HT-29 (cell line): ENCODE measurements at regions not wholly inside any gene's neighbourhood (a gene's known extent, or its start where the extent isn't known, plus 50 kb on each side); places are given as distances from the start of the nearest gene placed in this dataset.

Experiments used
- DNase-seq: peaks from one replicate; pipeline ENCODE4 v3.0.0-alpha.2; 2015; ENCODE audit warnings: low spot score

DNA sequence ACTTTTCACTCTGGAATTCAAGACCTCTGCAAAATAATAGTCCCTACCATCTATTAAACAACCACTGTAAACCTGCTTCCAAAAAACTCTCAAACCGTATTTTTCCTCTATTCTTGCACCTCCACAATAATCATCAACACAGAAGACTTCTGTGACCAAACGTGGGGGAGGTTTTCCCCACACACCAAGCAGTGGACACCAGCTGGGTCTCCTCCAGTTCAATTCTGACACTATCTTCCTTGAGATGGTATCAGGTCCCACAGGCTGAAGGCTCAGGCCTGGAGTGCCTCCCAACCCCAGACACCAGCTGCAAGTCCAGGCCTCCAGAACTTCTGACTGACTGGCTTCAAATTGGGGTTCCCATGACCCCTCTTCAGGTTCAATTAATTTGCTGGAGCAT, 89.6 kb upstream of the RAP2B start:
- DNase-seq, result no peak

DNA sequence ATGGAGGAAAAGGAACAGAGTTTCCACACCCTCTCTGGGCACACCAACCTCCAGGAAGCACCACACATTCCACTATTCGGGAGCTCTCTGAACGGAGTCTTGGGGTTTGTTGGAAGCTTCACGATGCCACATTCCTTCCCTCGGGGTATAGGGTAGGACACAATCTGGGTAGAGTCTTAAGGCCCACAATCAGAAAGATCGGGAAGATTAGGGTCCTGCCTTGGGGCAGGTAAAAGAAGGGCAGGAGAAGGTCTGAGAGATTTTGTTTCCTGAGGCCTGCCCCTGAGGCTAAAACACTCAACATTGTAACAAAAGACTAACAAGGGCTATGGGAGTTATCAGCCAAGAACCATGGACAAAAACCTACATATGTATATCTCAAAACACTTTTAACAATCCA, 89.2 kb upstream of the RAP2B start:
- no peak for DNase-seq

DNA sequence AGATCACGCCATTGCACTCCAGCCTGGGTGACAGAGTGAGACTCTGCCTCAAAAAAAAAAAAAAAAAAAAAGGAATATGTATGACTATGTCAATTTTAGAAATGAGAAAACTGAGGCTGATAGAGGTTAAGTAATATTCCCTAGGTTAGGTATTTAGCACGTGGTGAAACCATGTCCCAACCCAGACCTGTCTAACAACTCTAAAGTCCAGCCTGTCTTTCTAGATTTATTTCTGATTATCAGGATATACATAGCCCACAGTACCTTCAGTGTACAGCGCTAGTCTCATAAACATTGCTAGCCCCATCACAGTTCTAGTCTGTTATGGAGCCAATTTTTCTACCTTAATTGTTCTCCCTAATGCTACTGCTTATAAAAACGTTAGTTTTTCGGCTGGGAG, 88.4 kb upstream of the RAP2B start:
- peak; percentile 24 for DNase-seq

DNA sequence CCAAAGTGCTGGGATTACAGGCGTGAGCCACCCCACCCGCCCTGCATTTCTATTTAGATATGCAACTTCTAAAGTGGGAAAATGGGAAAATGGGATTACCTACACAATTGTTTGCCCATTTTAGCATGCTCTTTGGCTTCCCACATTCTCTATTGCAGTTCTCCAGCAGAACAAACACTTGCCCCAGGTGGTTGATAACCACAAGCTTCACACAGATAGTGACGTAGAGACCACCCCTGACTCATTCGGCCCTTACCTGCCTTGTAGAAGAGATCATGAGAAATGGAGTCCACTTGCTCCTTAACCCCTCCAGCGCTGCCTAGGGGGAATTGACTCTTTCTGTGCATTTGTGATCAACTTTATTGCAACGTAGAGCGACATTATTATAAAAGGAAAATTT, 83.2 kb upstream of the RAP2B start:
- no peak for DNase-seq

DNA sequence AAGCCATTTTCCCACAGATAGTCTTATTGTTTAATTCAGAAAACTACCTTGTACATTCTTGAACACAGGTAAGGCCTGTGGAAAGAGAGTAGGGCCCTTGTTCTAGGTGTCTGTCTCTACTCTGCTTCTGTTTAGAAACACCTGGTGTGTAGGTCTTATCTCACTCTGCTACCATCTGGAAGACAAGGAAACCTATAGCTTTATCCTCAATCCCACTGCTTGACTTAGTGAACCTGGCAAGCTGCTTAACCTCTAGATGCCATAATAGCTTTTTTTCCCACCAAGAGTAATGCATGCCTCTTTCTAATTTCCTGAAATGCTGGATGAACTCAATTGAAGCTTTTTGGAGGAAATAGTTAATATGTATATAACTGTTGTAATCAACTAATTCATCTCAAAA, 82.6 kb upstream of the RAP2B start:
- no peak for DNase-seq

DNA sequence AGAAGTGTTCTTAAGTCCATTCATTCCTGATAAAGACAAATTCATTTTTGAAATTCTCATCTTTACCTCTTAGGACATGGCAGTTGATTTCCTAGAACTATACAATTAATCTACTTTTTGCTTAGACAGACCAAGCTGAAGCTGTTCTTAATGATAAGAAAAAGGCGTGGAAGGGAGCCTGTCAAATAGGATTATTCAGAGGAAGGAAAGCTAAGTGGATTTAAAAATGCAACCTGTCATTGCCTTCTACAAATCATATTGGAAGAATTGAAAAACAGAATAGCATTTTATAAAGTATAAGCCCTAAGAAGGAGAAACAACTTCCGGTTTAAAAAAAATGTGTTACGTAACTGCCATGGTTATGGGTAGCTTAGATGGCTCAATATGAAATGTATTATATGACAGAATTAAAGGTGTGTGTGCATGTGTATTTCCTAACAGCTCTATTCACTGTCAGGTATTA, 81.2 kb upstream of the RAP2B start:
- DNase-seq, result no peak

DNA sequence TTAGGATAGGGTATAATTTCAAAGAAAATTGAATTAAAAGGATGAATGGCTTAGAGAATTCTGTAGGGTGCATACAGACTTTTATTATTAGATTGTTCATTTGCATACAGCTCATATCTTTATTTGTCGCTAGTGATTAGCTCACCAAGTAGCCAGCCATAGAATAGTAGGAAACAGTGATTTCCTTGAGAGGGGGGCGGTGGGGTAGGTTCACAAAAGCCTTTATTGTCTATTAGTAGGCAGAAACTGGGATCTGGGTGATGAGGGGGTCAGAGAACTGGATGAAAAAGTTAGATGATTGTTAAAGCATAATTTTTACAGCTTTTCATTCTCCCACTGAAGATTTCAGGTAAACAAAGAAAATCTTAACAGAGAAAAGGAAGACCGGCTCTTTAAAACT, 77.6 kb upstream of the RAP2B start:
- DNase-seq, result no peak

DNA sequence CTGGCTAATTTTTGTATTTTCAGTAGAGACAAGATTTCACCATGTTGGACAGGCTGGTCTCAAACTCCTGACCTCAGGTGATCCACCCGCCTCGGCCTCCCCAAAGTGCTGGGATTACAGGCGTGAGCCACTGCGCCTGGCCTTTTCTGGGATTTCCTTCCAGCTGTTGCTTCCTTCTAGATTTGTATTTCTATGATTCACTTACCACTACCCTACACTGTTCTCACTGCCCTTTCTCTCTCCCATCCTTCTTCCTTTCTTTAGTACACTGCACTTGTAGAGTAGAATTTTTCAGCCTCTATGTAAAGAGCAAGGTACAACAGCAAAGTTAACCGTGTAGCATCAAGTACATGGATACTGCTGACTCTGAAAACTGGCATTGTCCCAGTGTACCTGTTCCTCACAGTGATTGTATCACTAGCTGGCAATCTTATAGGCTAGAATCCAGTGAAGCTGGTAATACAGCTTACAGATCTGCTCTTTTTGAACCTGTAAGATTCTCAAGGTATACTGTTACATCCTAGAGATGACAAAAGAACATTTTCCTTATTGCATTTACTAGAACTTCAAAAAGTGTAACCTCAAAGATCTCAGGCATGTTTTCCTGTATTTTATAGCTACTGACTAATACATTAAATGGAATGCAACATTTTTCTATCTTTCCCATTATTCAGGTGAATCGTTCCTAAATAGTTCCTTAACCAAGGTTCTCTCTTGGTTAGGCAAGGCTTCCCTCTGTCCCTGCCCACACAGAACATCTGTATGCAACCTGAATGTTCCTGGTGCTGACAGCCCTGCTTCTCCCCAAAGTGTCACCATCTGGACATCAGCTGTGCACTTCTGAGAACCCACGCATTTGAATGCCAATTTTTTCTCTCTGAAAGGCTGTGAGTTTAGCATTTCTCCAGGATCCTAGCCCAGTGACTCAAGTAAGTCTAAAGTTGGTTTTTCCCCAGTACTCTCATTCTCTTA, 74.1 kb upstream of the RAP2B start:
- DNase-seq, result no peak

DNA sequence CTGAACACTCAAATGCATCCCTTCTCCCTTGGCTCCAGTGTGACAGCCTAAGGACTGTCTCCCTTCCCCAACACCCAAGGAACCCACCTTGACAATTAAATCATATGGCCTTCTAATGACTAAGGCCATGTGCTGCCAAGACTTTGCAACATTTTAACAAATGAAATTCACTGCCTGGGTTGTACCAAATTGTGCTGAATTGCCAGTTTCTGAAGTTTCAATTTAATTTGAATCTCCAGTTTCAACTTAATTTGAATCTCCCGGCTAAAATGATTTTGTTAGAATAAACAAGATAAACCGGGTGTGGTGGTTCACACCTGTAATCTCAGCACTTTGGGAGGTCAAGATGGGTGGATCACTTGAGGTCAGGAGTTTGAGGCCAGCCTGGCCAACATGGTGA, 72.4 kb upstream of the RAP2B start:
- no peak for DNase-seq

DNA sequence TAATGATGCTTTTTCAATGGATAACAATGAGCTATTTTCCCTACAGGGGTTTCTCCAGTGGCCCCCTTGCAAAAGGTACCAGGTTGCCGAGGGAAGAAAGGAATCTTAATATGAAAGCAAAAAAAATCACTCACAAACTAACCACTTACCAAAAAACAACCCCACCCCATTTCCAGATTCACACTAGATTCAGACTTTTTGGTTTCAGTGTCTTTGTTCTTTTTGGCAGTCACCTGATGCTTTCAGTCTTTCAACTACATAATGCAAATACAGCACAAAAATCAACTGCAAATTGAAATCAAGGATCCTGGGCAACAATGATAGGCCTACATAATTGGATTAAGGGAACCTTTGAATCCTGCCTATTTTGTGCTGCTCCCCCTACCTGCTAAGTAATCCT, 71.1 kb upstream of the RAP2B start:
- DNase-seq, result no peak

DNA sequence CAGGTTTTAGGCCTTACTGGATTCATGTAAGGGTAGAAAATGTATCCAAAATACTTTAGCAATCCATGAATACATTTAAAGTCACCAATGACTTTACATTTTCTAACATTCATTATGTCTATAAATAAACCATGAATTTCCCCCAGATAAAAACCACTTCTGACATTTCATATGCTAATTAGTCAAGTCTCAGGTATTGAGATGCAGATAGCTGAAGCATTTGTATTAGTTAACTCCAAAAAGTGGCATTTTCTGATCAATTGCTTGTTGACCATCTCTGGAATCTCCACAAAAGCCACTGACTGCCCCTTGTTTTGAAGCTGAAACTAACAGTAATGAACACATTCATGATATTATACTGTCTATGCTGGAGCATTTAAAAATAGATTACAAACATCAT, 68.4 kb upstream of the RAP2B start:
- DNase-seq, result no peak

DNA sequence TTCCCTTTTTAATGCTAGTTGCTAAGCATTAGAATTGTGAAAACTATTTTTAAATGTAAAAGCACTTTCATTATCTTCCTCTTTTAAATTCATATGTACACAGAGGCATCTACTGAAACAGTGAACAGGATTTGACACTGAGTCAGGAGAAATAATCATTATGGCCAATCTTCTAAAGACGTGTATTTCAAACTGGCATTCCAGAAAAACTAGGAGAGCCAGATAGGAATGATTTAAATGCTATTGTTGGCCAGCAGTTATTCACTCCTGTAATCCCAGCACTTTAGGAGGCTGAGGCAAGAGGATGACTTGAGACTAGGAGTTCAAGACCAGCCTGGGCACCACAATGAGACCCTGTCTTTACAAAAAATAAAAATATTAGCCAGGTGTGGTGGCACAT, 67.6 kb upstream of the RAP2B start:
- no peak for DNase-seq

DNA sequence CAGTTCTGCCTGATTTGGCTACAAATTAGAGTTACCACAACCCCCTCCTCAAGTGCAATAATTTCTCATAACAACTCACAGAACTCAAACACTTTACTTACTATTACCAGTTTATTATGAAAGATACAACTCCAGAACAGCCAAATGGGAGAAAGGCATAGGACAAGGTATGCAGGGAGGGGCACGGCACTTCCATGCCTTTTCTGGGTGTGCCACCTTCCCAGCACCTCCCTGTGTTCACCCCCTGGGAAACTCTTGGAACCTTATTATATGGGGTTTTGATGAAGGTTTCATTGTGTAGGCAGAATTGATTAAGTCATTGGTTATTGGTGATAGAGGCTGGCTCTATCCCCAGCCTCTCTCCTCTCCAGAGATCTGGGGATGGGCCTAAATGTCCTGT, 66.6 kb upstream of the RAP2B start:
- peak; percentile 16 for DNase-seq

DNA sequence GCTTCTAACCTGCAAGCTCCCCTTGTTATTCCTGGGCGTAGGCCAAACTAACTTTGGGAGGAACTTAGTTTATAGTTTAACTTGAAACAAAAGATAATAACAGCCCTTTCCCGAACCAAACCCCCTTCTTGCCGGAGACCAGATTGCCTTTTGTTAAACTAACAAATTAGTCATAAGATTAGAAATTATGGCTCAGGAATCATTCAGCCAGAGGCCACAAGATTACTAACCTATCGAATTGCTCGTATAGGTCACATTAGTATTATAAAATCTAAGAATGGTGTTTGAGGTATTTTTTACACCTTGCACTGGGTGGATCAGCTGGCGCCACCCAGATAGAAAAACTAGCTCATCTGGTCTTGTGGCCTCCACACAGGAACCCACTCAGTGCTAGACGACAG, 65.3 kb upstream of the RAP2B start:
- DNase-seq, result peak; percentile 90

DNA sequence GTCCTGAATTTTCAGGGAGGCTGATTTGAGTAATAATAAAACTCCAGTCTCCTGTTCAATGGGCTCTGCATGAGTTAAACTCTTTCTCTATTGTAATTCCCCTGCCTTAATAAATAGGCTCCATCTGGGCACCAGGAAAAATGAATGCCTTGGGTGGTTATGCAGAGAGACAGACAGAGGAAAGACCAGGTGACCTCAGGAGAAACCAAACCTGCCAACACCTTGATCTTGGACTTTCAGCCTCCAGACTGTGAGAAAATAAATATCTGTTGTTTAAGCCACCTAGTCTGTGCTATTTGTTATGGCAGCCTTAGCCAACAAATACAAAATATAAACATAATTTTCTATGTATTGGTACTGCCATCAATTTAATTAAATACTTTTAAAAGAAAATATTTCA, 64.8 kb upstream of the RAP2B start:
- no peak for DNase-seq

DNA sequence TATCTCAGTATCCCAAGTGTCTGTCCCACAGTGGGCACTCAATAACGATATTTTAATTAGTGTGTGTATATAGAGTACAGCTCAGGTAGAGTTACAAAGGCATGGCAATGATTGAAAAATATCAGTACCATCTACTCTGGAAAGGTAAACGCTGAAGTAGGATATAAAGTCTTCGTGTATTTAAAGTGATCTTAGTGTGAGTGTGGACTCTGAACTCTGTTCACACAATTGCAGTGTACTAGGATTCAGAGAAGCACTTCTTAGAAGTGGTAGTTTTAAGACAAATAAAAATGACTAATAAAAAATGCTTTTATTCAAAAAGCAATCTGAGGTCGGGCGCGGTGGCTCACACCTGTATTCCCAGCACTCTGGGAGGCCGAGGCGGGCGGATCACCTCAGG, 62.9 kb upstream of the RAP2B start:
- DNase-seq, result no peak

DNA sequence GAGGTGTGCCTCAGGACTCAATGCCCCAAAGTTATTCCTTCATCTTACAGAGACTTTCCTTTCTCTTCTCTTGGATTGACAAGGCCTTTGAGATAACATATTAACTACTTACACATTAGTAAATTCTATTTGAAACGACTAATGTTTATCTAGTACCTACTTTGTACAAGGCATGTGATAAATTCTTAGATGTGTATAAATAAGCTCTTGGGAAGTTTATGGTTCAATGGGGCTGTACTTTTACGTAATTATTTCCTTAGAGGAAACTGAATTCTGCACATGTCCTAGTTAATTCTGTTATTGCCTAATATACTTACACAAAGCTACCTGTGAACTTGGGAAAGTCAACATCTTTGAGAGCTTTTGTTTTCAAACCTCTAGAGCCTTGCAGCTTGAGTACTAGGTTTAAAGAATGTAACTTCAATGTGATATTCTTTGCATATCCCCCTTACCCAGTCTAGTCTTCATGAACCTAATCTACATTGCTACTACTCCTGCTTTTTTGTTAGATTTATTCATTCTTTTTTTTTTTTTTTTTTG, 58.5 kb upstream of the RAP2B start:
- no peak for DNase-seq

DNA sequence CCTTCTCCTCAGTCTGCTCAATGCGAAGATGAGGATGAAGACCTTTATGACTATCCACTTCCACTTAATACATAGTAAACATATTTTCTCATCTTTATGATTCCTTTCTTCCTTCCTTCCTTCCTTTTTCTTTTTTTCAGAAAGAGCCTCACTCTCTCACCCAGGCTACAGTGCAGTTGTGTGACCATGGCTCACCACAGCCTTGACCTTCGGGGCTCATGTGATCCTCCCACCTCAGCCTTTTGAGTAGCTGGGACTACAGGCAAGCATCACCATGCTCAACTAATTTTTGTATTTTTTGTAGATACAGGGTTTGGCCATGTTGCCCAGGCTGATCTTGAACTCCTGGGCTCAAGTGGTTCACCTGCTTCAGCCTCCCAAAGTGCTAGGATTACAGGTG, 52.0 kb upstream of the RAP2B start:
- DNase-seq, result no peak

DNA sequence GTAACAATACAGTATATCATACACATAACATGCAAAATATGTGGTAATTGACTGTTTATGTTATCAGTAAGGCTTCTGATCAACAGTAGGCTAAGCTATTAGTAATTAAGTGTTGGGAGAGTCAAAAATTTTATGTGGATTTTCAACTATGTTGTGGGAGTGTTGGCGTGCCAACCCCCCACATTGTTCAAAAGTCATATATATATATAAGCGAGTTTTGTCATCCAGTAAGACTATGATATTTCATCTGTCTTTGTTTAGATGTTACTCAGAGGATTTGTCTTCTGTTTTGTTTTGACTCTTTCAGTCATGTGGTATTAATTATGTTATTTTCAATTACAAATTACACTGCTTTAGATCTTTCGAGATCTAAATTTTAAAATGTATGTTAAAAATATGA, 51.0 kb upstream of the RAP2B start:
- DNase-seq, result no peak
